ENCODE measurements at regions not wholly inside any gene's neighbourhood (a gene's known extent, or its start where the extent isn't known, plus 50 kb on each side); places are given as distances from the start of the nearest gene placed in this dataset.

GRCh38 chr11:134543241-134543640 lies 131.2 kb upstream of the B3GAT1 start:
- H3K27ac ChIP-seq (ENCODE audit: low read depth, low read length): no peak overlapping the region
- peaks cover 2% of the 10 kb centered on the region for H3K27me3 ChIP-seq (ENCODE audit: control insufficient read depth, insufficient read depth, low read length)
- H3K36me3 ChIP-seq (ENCODE audit: control insufficient read depth, insufficient read depth, low read length): no peaks in the 10 kb centered on the region
- H3K4me1 ChIP-seq (ENCODE audit: control insufficient read depth, insufficient read depth, low read length): no peaks in the 10 kb centered on the region
- H3K9ac ChIP-seq (ENCODE audit: low read length): no peak overlapping the region
- no peak overlapping the region for H3K4me3 ChIP-seq (ENCODE audit: low read length)

DNA sequence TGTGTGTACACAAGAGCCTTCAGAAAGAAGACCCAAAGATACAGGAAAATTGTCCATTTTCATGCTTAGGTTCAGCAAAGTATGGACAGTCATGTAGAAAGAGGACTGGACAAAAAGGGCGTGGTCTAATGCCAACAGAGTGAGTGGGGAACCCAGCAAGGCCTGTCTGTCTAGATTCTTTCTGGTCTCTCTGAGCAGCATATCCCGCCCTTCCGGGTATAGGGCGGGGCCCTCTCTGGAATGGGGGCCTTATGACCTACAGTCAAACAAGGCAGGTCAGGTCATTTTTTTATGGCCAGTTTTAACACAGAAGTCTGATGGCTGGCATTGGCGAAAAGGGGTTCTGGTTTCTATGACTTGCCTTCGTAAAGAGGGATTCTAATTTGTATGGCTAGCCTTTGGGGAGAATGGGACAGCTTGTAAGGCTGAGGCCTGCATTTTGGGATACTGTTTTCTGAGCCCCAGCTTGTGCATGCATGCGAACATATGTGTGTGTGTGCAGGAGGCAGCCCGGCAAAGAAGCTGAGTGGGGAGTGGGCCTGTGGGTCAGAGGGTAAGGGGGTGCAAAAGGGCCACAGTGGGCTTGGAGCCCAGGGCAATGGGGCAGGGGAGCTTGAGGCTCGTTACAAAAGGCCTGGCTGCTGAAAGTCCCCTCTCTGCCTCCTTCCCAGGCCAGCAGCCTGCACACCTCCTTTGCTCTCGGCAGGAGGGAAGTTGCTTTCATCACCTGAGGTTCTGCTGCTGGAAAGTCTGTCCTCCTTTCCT lies 130.5 kb upstream of the B3GAT1 start:
- Histone ChIP-seq H3K36me3 (ENCODE audit: control insufficient read depth, insufficient read depth, low read length) (no peaks in the 10 kb centered on the region), H3K27me3 (ENCODE audit: control insufficient read depth, insufficient read depth, low read length) (peaks cover 2% of the 10 kb centered on the region), H3K9ac (ENCODE audit: low read length) (no peak overlapping the region), H3K4me3 (ENCODE audit: low read length) (no peak overlapping the region), H3K27ac (ENCODE audit: low read depth, low read length) (no peak overlapping the region), H3K4me1 (ENCODE audit: control insufficient read depth, insufficient read depth, low read length) (no peaks in the 10 kb centered on the region)

DNA sequence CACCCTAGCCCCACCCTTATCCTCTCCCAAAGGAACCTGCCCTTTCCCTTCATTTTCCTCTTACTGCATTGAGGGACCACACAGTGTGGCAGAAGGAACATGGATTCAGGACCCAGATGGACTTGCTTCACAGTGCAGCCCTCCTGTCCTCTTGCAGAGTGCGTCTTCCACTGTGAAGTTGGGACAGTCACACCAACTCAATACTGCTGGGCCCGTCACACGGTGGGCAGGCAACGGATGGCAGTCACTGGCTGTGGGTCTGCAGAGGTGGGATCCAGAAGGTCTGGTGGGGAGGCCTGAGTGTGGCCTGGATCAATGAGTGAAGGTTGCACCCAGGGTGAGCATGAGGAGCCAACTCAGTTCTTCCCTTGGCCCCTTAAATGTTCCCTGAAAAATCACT lies 129.9 kb upstream of the B3GAT1 start:
- H3K4me1 ChIP-seq (ENCODE audit: control insufficient read depth, insufficient read depth, low read length): no peaks in the 10 kb centered on the region
- H3K36me3 ChIP-seq (ENCODE audit: control insufficient read depth, insufficient read depth, low read length): no peaks in the 10 kb centered on the region
- H3K27ac ChIP-seq (ENCODE audit: low read depth, low read length): no peak overlapping the region
- H3K9ac ChIP-seq (ENCODE audit: low read length): no peak overlapping the region
- H3K27me3 ChIP-seq (ENCODE audit: control insufficient read depth, insufficient read depth, low read length): peaks cover 2% of the 10 kb centered on the region
- H3K4me3 ChIP-seq (ENCODE audit: low read length): no peak overlapping the region

DNA sequence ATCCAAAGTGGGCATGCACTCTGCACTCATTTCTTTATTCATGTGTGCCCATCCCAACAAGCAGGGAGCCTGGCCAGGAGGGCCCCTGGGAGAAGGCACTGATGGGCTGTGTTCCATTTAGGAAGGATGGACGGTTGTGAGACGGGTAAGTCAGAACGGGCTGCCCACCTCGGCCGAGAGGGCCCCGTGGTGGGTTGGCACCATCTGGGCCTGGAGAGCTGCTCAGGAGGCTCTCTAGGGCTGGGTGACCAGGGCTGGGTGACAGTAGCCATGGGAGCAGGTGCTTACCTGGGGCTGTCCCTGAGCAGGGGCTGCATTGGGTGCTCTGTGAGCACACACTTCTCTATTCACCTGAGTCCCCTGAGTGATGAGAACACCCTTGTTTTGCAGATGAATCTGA lies 129.3 kb upstream of the B3GAT1 start:
- Histone ChIP-seq H3K4me3 (ENCODE audit: low read length) (no peak overlapping the region), H3K27ac (ENCODE audit: low read depth, low read length) (no peak overlapping the region), H3K36me3 (ENCODE audit: control insufficient read depth, insufficient read depth, low read length) (no peaks in the 10 kb centered on the region), H3K27me3 (ENCODE audit: control insufficient read depth, insufficient read depth, low read length) (peaks cover 2% of the 10 kb centered on the region), H3K4me1 (ENCODE audit: control insufficient read depth, insufficient read depth, low read length) (no peaks in the 10 kb centered on the region), H3K9ac (ENCODE audit: low read length) (no peak overlapping the region)

- Histone ChIP-seq H3K27me3 (ENCODE audit: control insufficient read depth, insufficient read depth, low read length) (peaks cover 6% of the 10 kb centered on the region), H3K4me3 (ENCODE audit: low read length) (no peak overlapping the region), H3K36me3 (ENCODE audit: control insufficient read depth, insufficient read depth, low read length) (no peaks in the 10 kb centered on the region), H3K9ac (ENCODE audit: low read length) (no peak overlapping the region), H3K4me1 (ENCODE audit: control insufficient read depth, insufficient read depth, low read length) (no peaks in the 10 kb centered on the region), H3K27ac (ENCODE audit: low read depth, low read length) (no peak overlapping the region)
These were observed 127.2 kb upstream of the B3GAT1 start for GRCh38 chr11:134539285-134539684.

- Histone ChIP-seq H3K36me3 (ENCODE audit: control insufficient read depth, insufficient read depth, low read length) (no peaks in the 10 kb centered on the region), H3K9ac (ENCODE audit: low read length) (no peak overlapping the region), H3K27me3 (ENCODE audit: control insufficient read depth, insufficient read depth, low read length) (peaks cover 6% of the 10 kb centered on the region), H3K4me1 (ENCODE audit: control insufficient read depth, insufficient read depth, low read length) (no peaks in the 10 kb centered on the region), H3K4me3 (ENCODE audit: low read length) (no peak overlapping the region), H3K27ac (ENCODE audit: low read depth, low read length) (no peak overlapping the region)
These were observed 126.7 kb upstream of the B3GAT1 start for GRCh38 chr11:134538742-134539141.

- H3K36me3 ChIP-seq (ENCODE audit: control insufficient read depth, insufficient read depth, low read length): no peaks in the 10 kb centered on the region
- no peaks in the 10 kb centered on the region for H3K4me1 ChIP-seq (ENCODE audit: control insufficient read depth, insufficient read depth, low read length)
- no peak overlapping the region for H3K27ac ChIP-seq (ENCODE audit: low read depth, low read length)
- H3K9ac ChIP-seq (ENCODE audit: low read length): no peak overlapping the region
- H3K4me3 ChIP-seq (ENCODE audit: low read length): no peak overlapping the region
- peaks cover 6% of the 10 kb centered on the region for H3K27me3 ChIP-seq (ENCODE audit: control insufficient read depth, insufficient read depth, low read length)
These were observed 125.9 kb upstream of the B3GAT1 start for GRCh38 chr11:134537941-134538340.

DNA sequence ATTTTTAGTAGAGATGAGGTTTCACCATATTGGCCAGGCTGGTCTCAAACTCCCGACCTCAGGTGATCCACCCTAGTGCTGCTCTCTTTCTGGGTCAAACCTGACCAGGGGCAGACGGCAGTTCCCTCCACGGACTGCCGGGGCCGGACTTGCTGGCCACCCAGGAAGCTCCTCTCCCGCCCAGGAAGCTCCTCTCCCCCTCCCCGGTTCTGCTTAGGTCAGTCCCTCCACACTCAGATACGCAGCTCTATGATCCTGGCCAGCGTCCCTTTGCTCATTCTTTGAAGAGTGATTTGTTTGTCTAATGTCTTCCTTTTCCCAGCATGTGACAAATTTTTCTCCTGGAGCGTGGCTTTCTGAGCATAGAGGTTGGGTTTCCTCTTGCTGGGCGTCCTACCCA lies 125.3 kb upstream of the B3GAT1 start:
- Histone ChIP-seq H3K4me1 (ENCODE audit: control insufficient read depth, insufficient read depth, low read length) (no peaks in the 10 kb centered on the region), H3K9ac (ENCODE audit: low read length) (no peak overlapping the region), H3K36me3 (ENCODE audit: control insufficient read depth, insufficient read depth, low read length) (no peaks in the 10 kb centered on the region), H3K27ac (ENCODE audit: low read depth, low read length) (no peak overlapping the region), H3K4me3 (ENCODE audit: low read length) (no peak overlapping the region), H3K27me3 (ENCODE audit: control insufficient read depth, insufficient read depth, low read length) (peaks cover 6% of the 10 kb centered on the region)

DNA sequence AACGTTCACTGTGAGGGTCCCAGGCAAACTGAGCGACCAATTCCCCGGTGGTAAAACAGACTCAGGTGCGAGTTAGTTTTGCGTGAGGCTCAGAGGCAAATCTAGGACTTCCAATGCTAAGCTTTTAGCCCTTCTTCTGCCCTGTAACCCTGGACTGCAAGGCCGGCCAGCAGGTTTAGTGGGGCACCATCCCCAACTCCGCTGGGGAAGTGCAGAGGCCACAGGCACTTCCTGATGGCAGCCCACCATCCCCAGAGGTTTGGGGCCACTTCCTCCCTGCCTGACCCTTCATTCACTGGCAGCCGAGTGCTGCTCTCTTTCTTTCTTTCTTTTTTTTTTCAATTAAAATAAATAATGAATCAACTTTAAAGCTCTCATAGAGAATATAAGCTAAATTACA lies 124.6 kb upstream of the B3GAT1 start:
- Histone ChIP-seq H3K27me3 (ENCODE audit: control insufficient read depth, insufficient read depth, low read length) (peaks cover 6% of the 10 kb centered on the region), H3K9ac (ENCODE audit: low read length) (no peak overlapping the region), H3K4me1 (ENCODE audit: control insufficient read depth, insufficient read depth, low read length) (no peaks in the 10 kb centered on the region), H3K4me3 (ENCODE audit: low read length) (no peak overlapping the region), H3K27ac (ENCODE audit: low read depth, low read length) (no peak overlapping the region), H3K36me3 (ENCODE audit: control insufficient read depth, insufficient read depth, low read length) (no peaks in the 10 kb centered on the region)

- H3K36me3 ChIP-seq (ENCODE audit: control insufficient read depth, insufficient read depth, low read length): no peaks in the 10 kb centered on the region
- H3K4me3 ChIP-seq (ENCODE audit: low read length): no peak overlapping the region
- H3K9ac ChIP-seq (ENCODE audit: low read length): no peak overlapping the region
- H3K27me3 ChIP-seq (ENCODE audit: control insufficient read depth, insufficient read depth, low read length): peaks cover 6% of the 10 kb centered on the region
- H3K27ac ChIP-seq (ENCODE audit: low read depth, low read length): no peak overlapping the region
- H3K4me1 ChIP-seq (ENCODE audit: control insufficient read depth, insufficient read depth, low read length): no peaks in the 10 kb centered on the region
These were observed 124.2 kb upstream of the B3GAT1 start for GRCh38 chr11:134536219-134536618.

GRCh38 chr11:134535029-134536025 lies 123.3 kb upstream of the B3GAT1 start:
- Histone ChIP-seq H3K36me3 (ENCODE audit: control insufficient read depth, insufficient read depth, low read length) (no peaks in the 10 kb centered on the region), H3K4me1 (ENCODE audit: control insufficient read depth, insufficient read depth, low read length) (no peaks in the 10 kb centered on the region), H3K27ac (ENCODE audit: low read depth, low read length) (no peak overlapping the region), H3K9ac (ENCODE audit: low read length) (no peak overlapping the region), H3K27me3 (ENCODE audit: control insufficient read depth, insufficient read depth, low read length) (peaks cover 6% of the 10 kb centered on the region), H3K4me3 (ENCODE audit: low read length) (no peak overlapping the region)

GRCh38 chr11:134533511-134533910 lies 121.5 kb upstream of the B3GAT1 start:
- no peak overlapping the region for H3K27ac ChIP-seq (ENCODE audit: low read depth, low read length)
- H3K9ac ChIP-seq (ENCODE audit: low read length): no peak overlapping the region
- no peaks in the 10 kb centered on the region for H3K4me1 ChIP-seq (ENCODE audit: control insufficient read depth, insufficient read depth, low read length)
- H3K4me3 ChIP-seq (ENCODE audit: low read length): no peak overlapping the region
- no peaks in the 10 kb centered on the region for H3K36me3 ChIP-seq (ENCODE audit: control insufficient read depth, insufficient read depth, low read length)
- peaks cover 5% of the 10 kb centered on the region for H3K27me3 ChIP-seq (ENCODE audit: control insufficient read depth, insufficient read depth, low read length)
